GM12872 (cell line): ENCODE measurements at regions not wholly inside any gene's neighbourhood (a gene's known extent, or its start where the extent isn't known, plus 50 kb on each side); places are given as distances from the start of the nearest gene placed in this dataset.
A peak's percentile ranks its signal among the peaks of the same experiment; 100 is the strongest.

ENCODE experiments used
- TF ChIP-seq, protein P1 (sequence below): IDR thresholded peaks from 3 replicates; pipeline ENCODE4 v1.5.1; 2011; ENCODE audit warnings: low read depth, mild to moderate bottlenecking, low read length, moderate library complexity; ENCODE audit not compliant: insufficient read depth

DNA sequence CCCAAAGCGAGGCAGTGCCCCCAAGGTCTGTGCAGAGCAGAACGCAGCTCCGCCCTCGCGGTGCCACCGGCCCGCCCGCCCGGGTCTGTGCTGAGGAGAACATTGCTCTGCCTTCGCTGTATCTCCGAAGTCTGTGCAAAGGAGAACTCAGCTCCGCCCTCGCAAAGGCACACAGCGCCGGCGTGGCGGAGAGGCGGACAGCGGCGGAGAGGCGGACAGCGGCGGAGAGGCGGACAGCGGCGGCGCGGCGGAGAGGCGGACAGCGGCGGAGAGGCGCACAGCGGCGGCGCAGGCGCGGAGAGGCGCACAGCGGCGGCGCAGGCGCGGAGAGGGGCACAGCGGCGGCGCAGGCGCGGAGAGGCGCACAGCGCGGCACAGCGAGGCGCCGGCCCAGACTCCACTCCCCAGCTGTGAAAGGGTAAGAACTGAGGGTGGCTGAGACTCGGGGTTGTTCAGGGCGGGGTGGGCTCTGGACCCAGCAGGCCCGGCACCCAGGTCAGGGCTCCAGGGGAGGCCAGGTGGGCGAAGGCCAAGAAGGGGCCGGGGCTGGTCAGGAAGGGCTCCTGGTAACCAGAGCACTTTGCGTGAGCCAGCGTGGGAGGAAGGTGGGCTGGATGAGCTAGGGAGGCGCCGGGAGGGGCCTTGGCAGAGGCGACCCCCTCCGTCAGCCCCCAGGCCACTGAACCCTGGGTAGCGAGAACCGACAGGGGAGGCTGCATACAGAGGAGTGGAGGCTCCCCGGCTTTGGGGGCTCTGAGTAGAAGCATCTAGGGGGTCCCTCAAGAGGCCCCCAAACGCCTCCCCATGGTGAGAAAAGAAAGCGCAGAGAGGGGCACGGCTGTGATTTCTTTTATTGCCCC, 53.4 kb downstream of the VPREB1 start:
- TF ChIP-seq, protein P1, sequence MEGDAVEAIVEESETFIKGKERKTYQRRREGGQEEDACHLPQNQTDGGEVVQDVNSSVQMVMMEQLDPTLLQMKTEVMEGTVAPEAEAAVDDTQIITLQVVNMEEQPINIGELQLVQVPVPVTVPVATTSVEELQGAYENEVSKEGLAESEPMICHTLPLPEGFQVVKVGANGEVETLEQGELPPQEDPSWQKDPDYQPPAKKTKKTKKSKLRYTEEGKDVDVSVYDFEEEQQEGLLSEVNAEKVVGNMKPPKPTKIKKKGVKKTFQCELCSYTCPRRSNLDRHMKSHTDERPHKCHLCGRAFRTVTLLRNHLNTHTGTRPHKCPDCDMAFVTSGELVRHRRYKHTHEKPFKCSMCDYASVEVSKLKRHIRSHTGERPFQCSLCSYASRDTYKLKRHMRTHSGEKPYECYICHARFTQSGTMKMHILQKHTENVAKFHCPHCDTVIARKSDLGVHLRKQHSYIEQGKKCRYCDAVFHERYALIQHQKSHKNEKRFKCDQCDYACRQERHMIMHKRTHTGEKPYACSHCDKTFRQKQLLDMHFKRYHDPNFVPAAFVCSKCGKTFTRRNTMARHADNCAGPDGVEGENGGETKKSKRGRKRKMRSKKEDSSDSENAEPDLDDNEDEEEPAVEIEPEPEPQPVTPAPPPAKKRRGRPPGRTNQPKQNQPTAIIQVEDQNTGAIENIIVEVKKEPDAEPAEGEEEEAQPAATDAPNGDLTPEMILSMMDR: peak; percentile 41

DNA sequence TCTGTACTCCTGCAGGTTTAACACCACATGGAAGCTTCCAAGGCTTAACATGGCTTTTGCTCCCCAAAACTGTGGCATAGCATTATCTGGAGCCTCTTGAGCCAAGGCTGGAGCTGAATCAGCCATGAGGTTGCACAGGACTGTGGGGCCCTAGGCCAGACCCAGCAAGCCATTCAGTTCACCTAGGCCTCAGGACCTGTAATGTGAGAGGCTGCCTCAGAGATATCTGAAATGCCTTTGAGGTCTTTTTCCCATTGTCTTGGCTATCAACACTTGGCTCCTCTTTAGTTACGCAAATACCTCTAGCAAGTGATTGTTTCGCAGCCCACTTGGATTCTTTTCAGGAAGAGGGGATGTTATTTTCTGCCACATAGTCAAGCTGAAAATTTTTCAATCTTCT, 72.0 kb downstream of the VPREB1 start:
- TF ChIP-seq, protein P1: no peak

DNA sequence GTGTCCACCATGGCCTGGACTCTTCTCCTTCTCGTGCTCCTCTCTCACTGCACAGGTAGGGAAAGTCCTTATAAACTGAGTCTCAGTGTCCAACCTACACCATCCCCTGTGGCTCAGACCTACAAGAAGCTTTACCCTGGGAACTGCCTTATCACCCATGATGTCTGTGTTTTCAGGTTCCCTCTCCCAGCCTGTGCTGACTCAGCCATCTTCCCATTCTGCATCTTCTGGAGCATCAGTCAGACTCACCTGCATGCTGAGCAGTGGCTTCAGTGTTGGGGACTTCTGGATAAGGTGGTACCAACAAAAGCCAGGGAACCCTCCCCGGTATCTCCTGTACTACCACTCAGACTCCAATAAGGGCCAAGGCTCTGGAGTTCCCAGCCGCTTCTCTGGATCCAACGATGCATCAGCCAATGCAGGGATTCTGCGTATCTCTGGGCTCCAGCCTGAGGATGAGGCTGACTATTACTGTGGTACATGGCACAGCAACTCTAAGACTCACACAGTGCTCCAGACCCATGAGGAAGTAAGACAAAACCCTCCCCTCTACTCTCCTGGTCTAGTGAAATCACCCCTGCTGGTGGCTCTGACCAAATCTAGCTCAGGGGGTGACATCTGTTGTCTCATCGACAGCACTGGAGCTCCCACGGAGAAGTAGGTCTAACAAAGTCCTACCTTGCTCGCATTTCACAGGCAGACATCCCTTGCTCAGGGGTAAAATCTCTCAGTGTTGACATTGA, 74.3 kb downstream of the VPREB1 start:
- TF ChIP-seq, protein P1: no peak

DNA sequence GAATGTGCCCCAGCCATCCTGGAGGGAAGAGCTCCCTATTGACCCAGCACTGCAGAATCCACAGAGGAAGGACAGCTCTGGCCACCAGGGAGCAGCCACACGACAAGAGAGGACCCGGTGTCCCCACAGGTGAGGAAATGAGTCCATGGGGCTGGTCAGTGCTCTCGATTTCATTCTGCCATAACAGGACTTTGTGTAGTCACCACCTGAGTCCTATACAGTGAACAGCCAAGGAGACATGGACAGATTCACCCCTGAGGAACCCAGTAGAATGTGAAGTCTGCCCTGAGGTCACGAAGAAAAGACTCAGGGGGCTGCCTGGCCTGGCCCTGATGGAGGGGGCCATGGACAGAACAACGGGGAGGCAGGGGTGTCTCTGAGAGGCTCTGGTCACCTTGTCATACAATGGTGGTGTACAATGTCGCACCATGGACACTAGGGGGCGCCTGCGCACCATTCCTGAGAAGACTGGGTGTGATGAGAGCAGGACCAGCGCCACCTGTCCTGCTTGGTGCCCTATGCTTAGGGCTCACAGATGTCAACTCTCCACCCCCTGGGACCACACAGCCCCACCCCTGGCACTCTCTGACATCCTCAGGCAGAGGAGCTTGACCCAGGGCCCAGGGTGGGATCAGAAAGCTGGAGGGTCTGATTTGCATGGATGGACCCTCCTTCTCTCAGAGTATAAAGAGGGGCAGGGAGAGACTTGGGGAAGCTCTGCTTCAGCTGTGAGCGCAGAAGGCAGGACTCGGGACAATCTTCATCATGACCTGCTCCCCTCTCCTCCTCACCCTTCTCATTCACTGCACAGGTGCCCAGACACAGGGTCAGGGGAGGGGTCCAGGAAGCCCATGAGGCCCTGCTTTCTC, 77.4 kb downstream of the VPREB1 start:
- TF ChIP-seq, protein P1: peak; percentile 92

- TF ChIP-seq, protein P1: no peak
These were observed 78.2 kb downstream of the VPREB1 start for GRCh38 chr22:22322792-22323191.

DNA sequence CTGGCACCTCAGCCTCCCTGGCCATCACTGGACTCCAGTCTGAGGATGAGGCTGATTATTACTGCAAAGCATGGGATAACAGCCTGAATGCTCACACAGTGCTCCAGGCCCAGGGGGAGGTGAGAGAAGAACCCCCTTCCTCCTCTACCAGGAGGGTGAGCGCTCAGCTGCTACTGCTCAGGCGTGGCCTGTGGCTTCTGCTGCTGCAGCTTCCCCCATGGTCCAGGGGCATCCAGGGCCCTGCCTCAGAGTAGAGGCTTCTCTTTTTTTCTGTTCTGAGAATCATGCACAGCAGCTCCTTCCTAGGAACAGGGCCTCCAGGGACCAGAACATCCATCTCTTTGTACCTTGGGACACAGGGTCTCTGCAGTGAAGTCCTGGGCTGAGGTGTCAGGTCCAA, 83.1 kb downstream of the VPREB1 start:
- TF ChIP-seq, protein P1: no peak

DNA sequence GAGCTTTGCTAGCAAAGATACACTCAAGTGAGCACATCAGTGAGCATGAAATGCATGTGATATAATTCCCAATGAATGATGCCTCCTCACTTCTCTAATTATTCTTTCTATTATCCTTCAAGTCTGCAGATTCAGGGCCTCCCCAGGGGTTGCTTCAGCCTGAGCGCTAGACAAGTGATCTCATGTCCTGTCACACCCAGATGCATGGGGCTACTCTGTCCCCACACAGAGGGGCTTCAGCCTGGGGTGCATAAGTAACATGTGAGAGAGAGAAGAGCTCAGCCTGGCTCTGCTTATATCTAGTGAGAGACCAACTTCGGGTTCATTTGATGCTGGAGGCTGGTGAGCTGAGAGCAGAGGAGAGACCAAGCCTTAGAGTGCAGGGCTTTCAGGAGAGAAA, 85.2 kb downstream of the VPREB1 start:
- TF ChIP-seq, protein P1: no peak
